ENCODE measurements at regions not wholly inside any gene's neighbourhood (a gene's known extent, or its start where the extent isn't known, plus 50 kb on each side); places are given as distances from the start of the nearest gene placed in this dataset.

- no peak for TF ChIP-seq POLR2A (IDR thresholded peaks at IDR 0.05)
- no peak for TF ChIP-seq CTCF (IDR thresholded peaks at IDR 0.05)
Observed at GRCh38 chr2:16317211-16317830, 348.3 kb downstream of the CYRIA start.
